DND-41 (cell line): ENCODE measurements at regions not wholly inside any gene's neighbourhood (a gene's known extent, or its start where the extent isn't known, plus 50 kb on each side); places are given as distances from the start of the nearest gene placed in this dataset.
"Not testable (repeated sequence)": the region's sequence is repeated elsewhere in the genome, so short reads cannot be mapped to it uniquely, and the experiment has no call there.

Source experiments
- ATAC-seq: fragments of 200-7000 bp; cut with Tn5 transposase; 3 replicates; pipeline ENCODE4 v1.9.1; 2021; ENCODE audit warnings: low read depth; ENCODE audit not compliant: insufficient read depth
- DNase-seq: peaks from one replicate; pipeline ENCODE4 v3.0.0-alpha.2; 2020
- H2AFZ ChIP-seq: 2 replicates; pipeline ENCODE4 v1.6.0; 2012; ENCODE audit warnings: low read depth, low read length
- H3K27ac ChIP-seq: 2 replicates; pipeline ENCODE4 v1.5.1; 2012; ENCODE audit warnings: low read length, inconsistent platforms
- H3K27me3 ChIP-seq: fragments of 200-600 bp; sonication (generic); 2 replicates; pipeline ENCODE4 v1.6.0; 2012; ENCODE audit warnings: low read length, mild to moderate bottlenecking, inconsistent platforms; ENCODE audit not compliant: insufficient read depth, poor library complexity
- H3K36me3 ChIP-seq: 2 replicates; pipeline ENCODE4 v1.5.1; 2012; ENCODE audit warnings: low read length, inconsistent platforms; ENCODE audit not compliant: insufficient read depth
- H3K4me1 ChIP-seq: 2 replicates; pipeline ENCODE4 v1.5.1; 2012; ENCODE audit warnings: mild to moderate bottlenecking, low read length; ENCODE audit not compliant: insufficient read depth
- H3K4me2 ChIP-seq: 2 replicates; pipeline ENCODE4 v1.6.0; 2012; ENCODE audit warnings: mild to moderate bottlenecking, moderate library complexity, low read length, inconsistent platforms; ENCODE audit not compliant: insufficient read depth
- H3K4me3 ChIP-seq, 2 experiments: fragments of 200-600 bp in 1 of 2; shearing (Covaris generic) in 1 of 2; 2 replicates each; pipeline ENCODE4 v1.5.1; 2012 to 2016; ENCODE audit warnings: inconsistent platforms in 2 of 2, low read length in 2 of 2, mild to moderate bottlenecking in 2 of 2, low read depth in 1 of 2, moderate library complexity in 1 of 2
- H3K79me2 ChIP-seq: 2 replicates; pipeline ENCODE4 v1.6.0; 2012; ENCODE audit warnings: low read length, inconsistent platforms; ENCODE audit not compliant: insufficient read depth
- H3K9ac ChIP-seq: 2 replicates; pipeline ENCODE4 v1.6.0; 2012; ENCODE audit warnings: low read depth, mild to moderate bottlenecking, inconsistent platforms, low read length, moderate library complexity
- H3K9me3 ChIP-seq: 2 replicates; pipeline ENCODE4 v1.5.1; 2012; ENCODE audit warnings: low read length, moderate library complexity, mild to moderate bottlenecking, inconsistent platforms; ENCODE audit not compliant: insufficient read depth, severe bottlenecking
- H4K20me1 ChIP-seq: 2 replicates; pipeline ENCODE4 v1.6.0; 2012; ENCODE audit warnings: low read length; ENCODE audit not compliant: insufficient read depth
- EZH2 ChIP-seq: IDR thresholded peaks from 3 replicates; pipeline ENCODE4 v1.6.1; 2012; ENCODE audit warnings: borderline replicate concordance, low read depth, mild to moderate bottlenecking, moderate library complexity, low read length, inconsistent platforms; ENCODE audit not compliant: severe bottlenecking
- TF ChIP-seq, protein P1 (sequence below): IDR thresholded peaks from 2 replicates; pipeline ENCODE4 v1.5.1; 2012; ENCODE audit warnings: borderline replicate concordance, low read length, moderate library complexity, mild to moderate bottlenecking; ENCODE audit not compliant: poor library complexity, severe bottlenecking; ENCODE audit errors: extremely low read depth

GRCh38 chrX:38959736-38960135 is 158.5 kb downstream of the MID1IP1 start:
- Histone ChIP-seq H3K36me3 (no peaks in the 10 kb centered on the region), H3K9me3 (peaks cover 6% of the 10 kb centered on the region), H3K4me3 (no peak overlapping the region), H3K27ac (no peak overlapping the region), H3K27me3 (no peaks in the 10 kb centered on the region), H3K79me2 (no peaks in the 10 kb centered on the region), H2AFZ (no peak overlapping the region), H3K4me1 (no peaks in the 10 kb centered on the region), H4K20me1 (no peaks in the 10 kb centered on the region), H3K9ac (no peak overlapping the region), H3K4me2 (no peak overlapping the region)
- ATAC-seq, result no peak
- no peak for TF ChIP-seq EZH2
- TF ChIP-seq, protein P1, sequence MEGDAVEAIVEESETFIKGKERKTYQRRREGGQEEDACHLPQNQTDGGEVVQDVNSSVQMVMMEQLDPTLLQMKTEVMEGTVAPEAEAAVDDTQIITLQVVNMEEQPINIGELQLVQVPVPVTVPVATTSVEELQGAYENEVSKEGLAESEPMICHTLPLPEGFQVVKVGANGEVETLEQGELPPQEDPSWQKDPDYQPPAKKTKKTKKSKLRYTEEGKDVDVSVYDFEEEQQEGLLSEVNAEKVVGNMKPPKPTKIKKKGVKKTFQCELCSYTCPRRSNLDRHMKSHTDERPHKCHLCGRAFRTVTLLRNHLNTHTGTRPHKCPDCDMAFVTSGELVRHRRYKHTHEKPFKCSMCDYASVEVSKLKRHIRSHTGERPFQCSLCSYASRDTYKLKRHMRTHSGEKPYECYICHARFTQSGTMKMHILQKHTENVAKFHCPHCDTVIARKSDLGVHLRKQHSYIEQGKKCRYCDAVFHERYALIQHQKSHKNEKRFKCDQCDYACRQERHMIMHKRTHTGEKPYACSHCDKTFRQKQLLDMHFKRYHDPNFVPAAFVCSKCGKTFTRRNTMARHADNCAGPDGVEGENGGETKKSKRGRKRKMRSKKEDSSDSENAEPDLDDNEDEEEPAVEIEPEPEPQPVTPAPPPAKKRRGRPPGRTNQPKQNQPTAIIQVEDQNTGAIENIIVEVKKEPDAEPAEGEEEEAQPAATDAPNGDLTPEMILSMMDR, result no peak
- no peak for DNase-seq

DNA sequence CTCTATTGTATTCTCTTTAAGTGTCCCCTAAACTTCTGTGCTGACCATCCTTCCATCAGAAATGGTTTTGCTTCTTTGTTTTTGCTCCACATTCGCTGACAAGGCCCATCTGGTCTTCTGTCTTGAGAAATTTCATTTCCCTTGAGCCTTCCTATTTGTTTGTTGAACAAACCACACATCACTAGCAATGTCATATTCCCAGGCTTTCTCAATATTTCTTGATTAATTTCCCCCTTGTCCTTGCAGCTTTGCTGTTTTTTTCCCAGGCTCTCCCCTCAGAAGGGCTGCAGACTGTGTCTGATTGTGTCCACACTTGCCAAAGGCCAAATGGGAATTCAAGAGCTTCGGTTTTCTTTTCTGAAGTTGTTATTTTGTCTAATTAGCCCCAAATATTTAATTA is 158.9 kb downstream of the MID1IP1 start:
- DNase-seq (no peak), ATAC-seq (no peak)
- H3K9me3 ChIP-seq, result peaks cover 6% of the 10 kb centered on the region
- H3K36me3 ChIP-seq, result no peaks in the 10 kb centered on the region
- no peaks in the 10 kb centered on the region for H3K79me2 ChIP-seq
- H2AFZ ChIP-seq, result no peak overlapping the region
- H3K4me2 ChIP-seq, result no peak overlapping the region
- H4K20me1 ChIP-seq, result no peaks in the 10 kb centered on the region
- no peak for TF ChIP-seq EZH2
- TF ChIP-seq, protein P1, result no peak
- no peaks in the 10 kb centered on the region for H3K4me1 ChIP-seq
- H3K27me3 ChIP-seq, result no peaks in the 10 kb centered on the region
- no peak overlapping the region for H3K4me3 ChIP-seq
- H3K27ac ChIP-seq, result no peak overlapping the region
- no peak overlapping the region for H3K9ac ChIP-seq

DNA sequence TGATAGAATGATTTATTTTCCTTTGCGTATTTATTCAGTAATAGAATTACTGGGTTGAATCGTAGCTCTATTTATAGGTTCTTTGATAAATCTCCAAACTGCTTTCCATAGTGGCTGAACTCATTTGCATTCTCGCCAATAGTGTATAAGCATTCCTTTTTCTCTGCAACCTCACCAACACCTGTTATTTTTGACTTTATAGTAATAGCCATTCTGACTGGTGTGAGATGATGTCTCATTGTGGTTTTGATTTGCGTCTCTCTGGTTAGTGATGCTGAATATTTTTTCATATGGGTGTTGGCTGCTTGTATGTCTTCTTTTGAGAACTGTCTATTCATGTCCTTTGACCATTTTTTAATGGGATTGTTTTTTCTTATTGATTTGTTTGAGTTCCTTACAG is 160.7 kb downstream of the MID1IP1 start:
- H3K27me3 ChIP-seq, result no peaks in the 10 kb centered on the region
- H3K9me3 ChIP-seq, result peaks cover 6% of the 10 kb centered on the region
- TF ChIP-seq, protein P1, result no peak
- no peak for TF ChIP-seq EZH2
- H3K4me1 ChIP-seq, result no peaks in the 10 kb centered on the region
- H3K27ac ChIP-seq, result no peak overlapping the region
- H3K4me3 ChIP-seq, result no peak overlapping the region
- DNase-seq (no peak), ATAC-seq (no peak)
- H2AFZ ChIP-seq, result no peak overlapping the region
- no peaks in the 10 kb centered on the region for H3K79me2 ChIP-seq
- no peaks in the 10 kb centered on the region for H4K20me1 ChIP-seq
- no peak overlapping the region for H3K4me2 ChIP-seq
- no peak overlapping the region for H3K9ac ChIP-seq
- no peaks in the 10 kb centered on the region for H3K36me3 ChIP-seq

- H3K27ac ChIP-seq, H3K4me1 ChIP-seq, H3K4me3 ChIP-seq, ATAC-seq, DNase-seq, H3K36me3 ChIP-seq, H3K79me2 ChIP-seq, H3K9me3 ChIP-seq, H4K20me1 ChIP-seq, H2AFZ ChIP-seq, H3K4me2 ChIP-seq, H3K9ac ChIP-seq, H3K27me3 ChIP-seq: not testable (repeated sequence)
Measured at GRCh38 chrX:38963244-38963643, 162.0 kb downstream of the MID1IP1 start.
